Motor neuron (in vitro differentiated cells): ENCODE measurements at regions not wholly inside any gene's neighbourhood (a gene's known extent, or its start where the extent isn't known, plus 50 kb on each side); places are given as distances from the start of the nearest gene placed in this dataset.

Source experiments
- ATAC-seq, 8 experiments: fragments of 200-7000 bp; cut with Tn5 transposase; replicated peaks in 6 of 8; 2 replicates each; pipeline ENCODE4 v1.8.0; 2021; ENCODE audit warnings: mild to moderate bottlenecking in 8 of 8, moderate library complexity in 8 of 8
- H3K27ac ChIP-seq, 2 donors: fragments of 250-450 bp; sonication (Bioruptor Pico); 2 replicates each; pipeline ENCODE4 v1.9.0; 2021; ENCODE audit warnings: antibody characterized with exemption in 2 of 2, mild to moderate bottlenecking in 2 of 2, moderate library complexity in 1 of 2
- H3K4me1 ChIP-seq, 2 donors: fragments of 250-450 bp; sonication (Bioruptor Pico); replicated peaks in 1 of 2; 2 replicates each; pipeline ENCODE4 v1.6.1; 2021; ENCODE audit warnings: antibody characterized with exemption in 2 of 2, mild to moderate bottlenecking in 2 of 2, moderate library complexity in 1 of 2
- H3K4me3 ChIP-seq, 5 donors: fragments of 250-450 bp; sonication (Bioruptor Pico); 2 replicates each; pipeline ENCODE4 v1.9.0; 2021; ENCODE audit warnings: antibody characterized with exemption in 5 of 5, mild to moderate bottlenecking in 5 of 5, moderate library complexity in 4 of 5
- WGBS, 10 experiments: fragments of 450-650 bp; shearing (Covaris generic); methylation state at CpG; one replicate each; pipeline ENCODE4 v1.0.0; 2022; 5-methylcytosine and 5-hydroxymethylcytosine counted together
- in situ Hi-C, 9 experiments: fragments of 400-800 bp; cut with MboI; loops; one replicate each; pipeline ENCODE4 v1.15.0; 2021; ENCODE audit warnings: low sequenced_read_pairs in 9 of 9, low pct_unique_long_range_greater_than_20kb in 2 of 9; ENCODE audit not compliant: unreplicated experiment in 9 of 9

DNA sequence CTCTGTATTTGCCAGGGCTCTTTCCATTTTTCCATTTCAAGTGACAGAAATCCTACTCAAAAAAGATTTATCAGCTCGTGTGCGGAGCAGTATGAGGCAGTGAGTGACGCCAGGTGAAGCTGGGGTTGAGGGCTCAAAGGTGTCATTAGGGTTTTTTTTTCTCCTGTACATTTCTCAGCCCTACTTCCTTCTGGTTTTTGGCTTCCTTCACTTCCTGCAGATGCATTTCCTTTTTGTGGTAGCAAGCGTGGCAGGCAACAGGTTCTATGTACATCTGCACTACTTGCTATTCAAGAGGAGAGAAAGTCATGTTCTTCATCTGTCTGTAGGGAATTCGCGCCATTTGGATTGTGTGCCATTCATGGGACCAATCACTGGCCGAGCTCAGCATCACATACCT lies 52.8 kb upstream of the AOAH start:
- Histone ChIP-seq H3K4me3 (no peak overlapping the region), H3K27ac (no peak overlapping the region), H3K4me1 (peaks cover 3 to 5% of the 10 kb centered on the region in 2 donors)
- 30 to 94% (median 68%) methylated on average over 3 to 7 of the region's 7 CpGs; no CpG with 5 or more reads in 2 of the 10 experiments for WGBS, 10 experiments
- ATAC-seq: no peak
- in situ Hi-C loops: no loop called here

DNA sequence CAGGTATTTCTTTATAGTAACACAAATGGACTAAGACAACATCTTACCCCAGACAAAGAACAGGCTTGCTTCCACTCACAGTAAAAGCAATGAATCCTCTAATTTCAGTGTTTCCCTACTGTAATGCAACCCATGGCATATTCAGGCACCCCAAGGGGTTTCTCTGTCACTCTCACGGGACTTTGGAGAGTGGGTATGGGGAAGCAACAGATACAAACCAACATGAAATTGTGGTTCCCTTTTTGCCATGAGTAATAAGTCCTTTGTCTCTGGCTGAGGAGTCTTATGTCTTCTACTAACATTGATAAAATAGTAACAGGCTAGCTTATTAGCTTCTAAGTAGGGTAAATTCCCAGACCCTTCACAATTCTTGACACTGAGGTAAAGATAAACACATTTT lies 51.4 kb upstream of the AOAH start:
- no peak overlapping the region for H3K4me3 ChIP-seq
- in situ Hi-C loops: no loop called here
- no peak for ATAC-seq
- 50 to 83% (median 73%) methylated on average over 1 of the region's 1 CpG; no CpG with 5 or more reads in 4 of the 10 experiments for WGBS, 10 experiments
- no peak overlapping the region for H3K27ac ChIP-seq
- peaks cover 3 to 5% of the 10 kb centered on the region in 2 donors for H3K4me1 ChIP-seq

DNA sequence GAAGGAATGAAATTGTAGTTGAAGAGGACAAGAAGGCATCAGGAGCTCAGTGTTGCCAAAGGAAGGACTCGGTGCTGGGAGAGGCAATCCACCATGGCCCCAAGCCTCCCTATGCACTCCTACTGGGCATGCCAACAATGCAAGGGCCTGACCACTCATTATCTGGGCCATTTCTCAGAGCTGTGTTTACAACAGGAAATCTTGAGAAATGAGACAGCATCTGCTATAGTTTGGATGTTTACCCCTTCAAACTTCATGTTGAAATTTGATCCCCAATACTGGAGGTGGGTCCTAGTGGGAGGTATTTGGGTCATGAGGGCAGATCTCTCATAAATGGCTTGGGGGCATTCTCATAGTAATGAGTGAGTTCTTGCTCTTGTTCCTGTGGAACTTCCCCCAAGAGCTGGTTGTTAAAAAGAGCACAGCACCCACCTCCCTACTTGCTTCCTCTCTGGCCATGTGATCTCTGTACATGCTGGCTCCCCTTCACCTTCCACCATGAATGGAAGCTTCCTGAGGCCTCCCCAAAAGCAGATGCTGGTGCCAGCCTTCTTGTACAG lies 50.8 kb upstream of the AOAH start:
- Histone ChIP-seq H3K4me1 (peaks cover 3 to 5% of the 10 kb centered on the region in 2 donors), H3K27ac (no peak overlapping the region), H3K4me3 (no peak overlapping the region)
- WGBS, 10 experiments: 0 to 83% (median 60%) methylated on average over 1 of the region's 1 CpG; no CpG with 5 or more reads in 5 of the 10 experiments
- in situ Hi-C loops: no loop called here
- no peak for ATAC-seq
